Choroid plexus epithelial cell (primary cell): ENCODE measurements at regions not wholly inside any gene's neighbourhood (a gene's known extent, or its start where the extent isn't known, plus 50 kb on each side); places are given as distances from the start of the nearest gene placed in this dataset.

Experiments used
- DNase-seq: peaks from one replicate; pipeline ENCODE4 v3.0.0-alpha.2; 2010; ENCODE audit warnings: low read depth
- H3K4me3 ChIP-seq: 2 replicates; pipeline ENCODE4 v1.5.1; 2011; ENCODE audit warnings: low read depth, mild to moderate bottlenecking, control low read depth, low read length, moderate library complexity
- TF ChIP-seq, protein P1 (sequence below): conservative IDR thresholded peaks from 2 replicates; pipeline ENCODE4 v1.5.1; 2011; ENCODE audit warnings: low read depth, mild to moderate bottlenecking, control low read depth, inconsistent platforms, low read length, moderate library complexity

DNA sequence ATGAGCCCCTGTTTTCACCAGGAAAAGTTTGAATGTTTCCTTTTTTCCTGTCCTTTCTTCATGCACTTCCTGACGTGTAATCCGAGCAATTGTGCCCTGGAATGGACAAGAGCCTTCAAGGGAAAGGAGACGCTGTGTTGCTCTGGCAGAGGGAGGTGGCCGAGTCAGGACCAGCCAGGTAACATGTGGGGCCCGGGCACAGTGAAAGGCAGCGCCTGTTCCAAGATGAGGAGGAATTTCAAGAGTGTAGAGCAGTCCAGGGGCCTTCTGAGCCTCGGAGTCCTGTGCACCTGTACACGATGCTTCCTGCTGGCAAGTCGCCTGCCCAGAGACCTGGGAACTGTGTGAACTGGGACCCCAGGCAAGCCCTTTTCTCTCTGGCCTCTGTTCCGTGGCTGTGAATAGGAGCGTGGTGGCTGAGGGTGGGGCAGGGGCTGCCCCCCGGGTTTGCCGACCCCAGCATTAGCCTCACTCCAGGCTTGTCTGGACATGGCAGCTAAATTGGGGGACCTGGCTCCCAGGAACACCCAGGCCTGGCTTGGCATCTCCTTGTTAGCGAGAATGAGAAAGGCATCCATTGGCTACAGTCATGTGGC lies 92.0 kb downstream of the MYEOV start:
- H3K4me3 ChIP-seq, result no peak overlapping the region
- TF ChIP-seq, protein P1, sequence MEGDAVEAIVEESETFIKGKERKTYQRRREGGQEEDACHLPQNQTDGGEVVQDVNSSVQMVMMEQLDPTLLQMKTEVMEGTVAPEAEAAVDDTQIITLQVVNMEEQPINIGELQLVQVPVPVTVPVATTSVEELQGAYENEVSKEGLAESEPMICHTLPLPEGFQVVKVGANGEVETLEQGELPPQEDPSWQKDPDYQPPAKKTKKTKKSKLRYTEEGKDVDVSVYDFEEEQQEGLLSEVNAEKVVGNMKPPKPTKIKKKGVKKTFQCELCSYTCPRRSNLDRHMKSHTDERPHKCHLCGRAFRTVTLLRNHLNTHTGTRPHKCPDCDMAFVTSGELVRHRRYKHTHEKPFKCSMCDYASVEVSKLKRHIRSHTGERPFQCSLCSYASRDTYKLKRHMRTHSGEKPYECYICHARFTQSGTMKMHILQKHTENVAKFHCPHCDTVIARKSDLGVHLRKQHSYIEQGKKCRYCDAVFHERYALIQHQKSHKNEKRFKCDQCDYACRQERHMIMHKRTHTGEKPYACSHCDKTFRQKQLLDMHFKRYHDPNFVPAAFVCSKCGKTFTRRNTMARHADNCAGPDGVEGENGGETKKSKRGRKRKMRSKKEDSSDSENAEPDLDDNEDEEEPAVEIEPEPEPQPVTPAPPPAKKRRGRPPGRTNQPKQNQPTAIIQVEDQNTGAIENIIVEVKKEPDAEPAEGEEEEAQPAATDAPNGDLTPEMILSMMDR, result no peak
- DNase-seq, result no peak

DNA sequence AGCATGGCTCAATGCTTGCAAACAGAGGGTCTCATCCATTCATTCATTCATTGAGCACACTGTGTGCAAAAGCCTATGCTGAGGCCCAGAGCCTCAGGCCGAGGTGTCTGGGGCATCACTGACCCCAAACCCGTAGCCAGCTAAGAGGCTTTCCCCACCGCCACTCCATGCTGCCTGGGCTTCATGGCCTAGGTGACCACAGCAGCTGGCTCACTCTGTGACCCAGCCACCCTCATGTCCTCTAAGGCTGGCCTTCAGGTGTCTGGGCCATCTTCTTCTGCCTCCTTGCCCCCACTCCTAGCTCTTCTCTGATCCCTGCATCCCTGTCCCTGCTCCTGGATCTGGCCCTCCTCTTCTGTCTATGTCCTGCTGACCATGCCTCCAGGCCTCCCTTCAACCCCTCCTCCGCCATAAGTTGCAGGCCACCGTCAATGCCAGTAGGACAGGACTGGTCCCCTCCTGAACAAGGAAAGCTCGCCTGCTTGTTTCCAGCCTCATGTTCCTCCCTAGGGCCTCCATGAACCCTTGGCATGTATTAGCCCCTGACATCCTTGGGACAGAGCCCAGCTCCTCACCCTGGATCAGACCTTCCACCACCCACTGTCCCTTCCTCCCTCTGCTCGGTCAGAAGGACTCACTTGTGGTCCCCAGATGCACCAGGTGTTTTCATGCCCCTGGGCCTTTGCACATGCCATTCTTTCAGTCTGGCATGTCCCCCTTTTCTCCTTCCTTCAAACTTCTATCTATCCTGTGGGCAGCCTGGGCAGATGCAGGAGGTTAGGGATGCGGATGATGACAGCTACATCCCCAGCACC lies 92.8 kb downstream of the MYEOV start:
- TF ChIP-seq, protein P1, result no peak
- H3K4me3 ChIP-seq, result no peak overlapping the region
- no peak for DNase-seq

DNA sequence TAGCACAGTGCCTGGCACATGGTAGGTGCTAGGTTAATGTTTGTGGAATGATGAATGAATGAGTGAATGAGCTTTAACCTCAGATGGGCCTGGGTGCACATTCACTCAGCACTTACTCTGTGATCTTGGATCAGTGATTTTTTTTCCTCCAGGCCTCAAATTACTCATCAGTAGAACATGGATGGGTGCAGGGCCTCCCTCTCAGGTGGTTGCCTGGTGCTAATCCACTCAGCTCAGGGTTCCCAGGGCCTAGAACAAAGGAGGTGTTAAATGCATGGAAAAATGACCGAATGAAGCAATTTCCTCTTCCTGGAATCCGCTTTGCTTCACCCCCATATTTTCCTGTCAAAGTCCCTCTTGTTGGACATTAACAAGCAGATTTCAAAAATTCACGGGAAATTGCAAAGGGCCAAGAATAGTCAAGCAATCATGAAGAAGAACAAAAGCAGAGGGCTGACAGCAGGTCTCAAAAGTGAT lies 93.5 kb downstream of the MYEOV start:
- H3K4me3 ChIP-seq, result no peak overlapping the region
- DNase-seq, result no peak
- TF ChIP-seq, protein P1, result no peak

DNA sequence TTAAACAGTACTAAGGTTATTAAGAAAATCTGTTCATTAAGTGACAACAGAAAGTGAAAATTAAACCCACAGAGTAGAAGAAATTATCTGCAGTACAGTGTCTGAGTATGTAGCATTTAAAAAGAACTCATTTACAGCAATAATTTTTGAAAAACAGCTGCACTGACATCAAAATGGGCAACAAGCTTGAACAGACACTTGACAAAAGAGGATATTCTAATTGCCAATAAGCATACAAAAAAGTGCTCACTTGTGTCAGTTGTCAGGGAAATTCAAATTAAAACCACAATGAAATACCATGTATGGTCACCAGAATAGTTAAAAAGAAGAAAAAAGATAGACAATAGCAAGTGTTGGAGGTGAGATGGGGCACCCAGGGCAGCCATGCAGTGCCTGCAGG lies 93.3 kb upstream of the LINC01488 start:
- no peak for DNase-seq
- H3K4me3 ChIP-seq, result no peak overlapping the region
- TF ChIP-seq, protein P1, result no peak

DNA sequence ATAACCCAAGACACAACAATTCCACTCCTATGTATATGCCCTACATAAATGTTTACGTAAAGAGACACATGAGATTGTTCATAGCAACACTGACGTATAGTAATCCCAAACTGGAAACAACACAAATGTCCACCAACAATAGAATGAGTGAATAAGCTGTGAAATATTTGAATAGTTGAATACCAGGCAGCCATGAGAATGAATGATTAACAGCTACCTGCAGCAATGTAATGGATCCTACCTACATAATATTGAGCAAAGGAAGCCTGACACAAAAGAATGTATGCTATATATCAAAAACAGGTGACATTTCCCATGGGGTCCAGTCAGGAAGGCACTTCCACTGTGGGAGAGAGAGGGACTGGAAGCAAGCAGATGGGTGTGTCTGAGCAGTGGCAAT lies 92.8 kb upstream of the LINC01488 start:
- no peak overlapping the region for H3K4me3 ChIP-seq
- DNase-seq, result no peak
- TF ChIP-seq, protein P1, result no peak

DNA sequence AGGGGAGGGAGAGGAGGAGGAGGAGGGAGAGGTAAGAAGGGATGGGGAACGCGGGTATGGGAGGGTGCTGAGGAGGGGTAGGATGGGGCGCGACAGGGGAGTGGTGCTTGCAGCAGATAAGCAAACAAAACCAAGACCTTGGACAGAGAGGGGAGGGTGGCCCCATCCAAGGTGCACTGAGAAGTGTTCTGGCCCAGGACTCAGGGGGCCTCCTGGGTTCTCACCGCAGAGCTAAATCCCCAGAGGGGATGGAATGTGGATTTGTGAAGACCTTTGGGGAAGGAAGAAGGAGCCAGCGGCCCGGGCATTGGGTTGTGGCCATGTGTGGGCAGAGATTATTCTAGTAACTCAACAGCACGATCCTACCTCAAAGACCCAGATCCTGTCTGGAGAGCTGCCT lies 90.9 kb upstream of the LINC01488 start:
- TF ChIP-seq, protein P1, result no peak
- H3K4me3 ChIP-seq, result no peak overlapping the region
- DNase-seq, result no peak
